Endothelial cell of umbilical vein (primary cell): ENCODE measurements at regions not wholly inside any gene's neighbourhood (a gene's known extent, or its start where the extent isn't known, plus 50 kb on each side); places are given as distances from the start of the nearest gene placed in this dataset.

Experiments used
- FOS ChIP-seq: IDR thresholded peaks from 2 replicates; pipeline ENCODE4 v1.6.1; 2011; ENCODE audit warnings: mild to moderate bottlenecking, low read length, moderate library complexity, borderline replicate concordance; ENCODE audit not compliant: insufficient read depth
- JUN ChIP-seq: IDR thresholded peaks from 2 replicates; pipeline ENCODE4 v1.6.1; 2011; ENCODE audit warnings: borderline replicate concordance, low read depth; ENCODE audit not compliant: insufficient read length, insufficient read depth
- TF ChIP-seq, protein P1 (sequence below), 2 donors: IDR thresholded peaks; 1 replicate in 1 of 2; 2 replicates in 1 of 2; pipeline ENCODE4 v1.5.1; 2011; ENCODE audit warnings: low read length in 2 of 2, mild to moderate bottlenecking in 2 of 2, moderate library complexity in 2 of 2, control low read depth in 1 of 2, inconsistent platforms in 1 of 2, low read depth in 1 of 2; ENCODE audit not compliant: insufficient read depth in 1 of 2; ENCODE audit errors: extremely low read depth in 1 of 2

GRCh38 chr19:30775956-30776355, 403.8 kb downstream of the ZNF536 start:
- TF ChIP-seq, protein P1, sequence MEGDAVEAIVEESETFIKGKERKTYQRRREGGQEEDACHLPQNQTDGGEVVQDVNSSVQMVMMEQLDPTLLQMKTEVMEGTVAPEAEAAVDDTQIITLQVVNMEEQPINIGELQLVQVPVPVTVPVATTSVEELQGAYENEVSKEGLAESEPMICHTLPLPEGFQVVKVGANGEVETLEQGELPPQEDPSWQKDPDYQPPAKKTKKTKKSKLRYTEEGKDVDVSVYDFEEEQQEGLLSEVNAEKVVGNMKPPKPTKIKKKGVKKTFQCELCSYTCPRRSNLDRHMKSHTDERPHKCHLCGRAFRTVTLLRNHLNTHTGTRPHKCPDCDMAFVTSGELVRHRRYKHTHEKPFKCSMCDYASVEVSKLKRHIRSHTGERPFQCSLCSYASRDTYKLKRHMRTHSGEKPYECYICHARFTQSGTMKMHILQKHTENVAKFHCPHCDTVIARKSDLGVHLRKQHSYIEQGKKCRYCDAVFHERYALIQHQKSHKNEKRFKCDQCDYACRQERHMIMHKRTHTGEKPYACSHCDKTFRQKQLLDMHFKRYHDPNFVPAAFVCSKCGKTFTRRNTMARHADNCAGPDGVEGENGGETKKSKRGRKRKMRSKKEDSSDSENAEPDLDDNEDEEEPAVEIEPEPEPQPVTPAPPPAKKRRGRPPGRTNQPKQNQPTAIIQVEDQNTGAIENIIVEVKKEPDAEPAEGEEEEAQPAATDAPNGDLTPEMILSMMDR (IDR thresholded peaks at IDR 0.05; ENCODE audit: extremely low read depth in 1 of 2, insufficient read depth in 1 of 2, low read depth in 1 of 2, low read length in 2 of 2) = no peak
- no peak for TF ChIP-seq FOS
- no peak for TF ChIP-seq JUN
